ENCODE measurements at regions not wholly inside any gene's neighbourhood (a gene's known extent, or its start where the extent isn't known, plus 50 kb on each side); places are given as distances from the start of the nearest gene placed in this dataset.

DNA sequence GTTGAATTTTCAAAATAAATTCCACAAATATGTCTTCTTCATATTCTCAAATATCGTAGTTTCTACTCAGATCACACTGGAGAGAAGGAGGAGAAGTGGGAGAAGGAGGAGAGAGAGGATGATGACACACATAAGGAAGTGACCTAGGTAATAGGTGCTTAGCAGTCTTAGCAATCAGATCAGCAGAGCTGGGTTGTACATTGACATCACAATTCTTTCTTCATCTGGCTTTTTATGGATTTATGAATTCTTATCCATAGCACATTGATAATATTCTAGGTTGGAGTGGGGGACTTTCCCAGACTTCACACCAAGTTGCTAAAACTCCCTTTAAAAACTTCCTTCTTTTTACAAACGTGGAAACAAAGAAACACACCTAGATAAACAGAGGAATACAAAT is 86.9 kb downstream of the FGF9 start:
- no peaks in the 10 kb centered on the region for H3K9me3 Mint-ChIP-seq
- H3K27me3 Mint-ChIP-seq = peaks cover 12% of the 10 kb centered on the region
- H3K36me3 Mint-ChIP-seq (ENCODE audit: low read depth) = no peaks in the 10 kb centered on the region
- H3K4me3 Mint-ChIP-seq = no peak overlapping the region
- ATAC-seq (no peak), DNase-seq (no peak)
- H3K27ac Mint-ChIP-seq = no peak overlapping the region
- no peaks in the 10 kb centered on the region for H3K4me1 Mint-ChIP-seq

DNA sequence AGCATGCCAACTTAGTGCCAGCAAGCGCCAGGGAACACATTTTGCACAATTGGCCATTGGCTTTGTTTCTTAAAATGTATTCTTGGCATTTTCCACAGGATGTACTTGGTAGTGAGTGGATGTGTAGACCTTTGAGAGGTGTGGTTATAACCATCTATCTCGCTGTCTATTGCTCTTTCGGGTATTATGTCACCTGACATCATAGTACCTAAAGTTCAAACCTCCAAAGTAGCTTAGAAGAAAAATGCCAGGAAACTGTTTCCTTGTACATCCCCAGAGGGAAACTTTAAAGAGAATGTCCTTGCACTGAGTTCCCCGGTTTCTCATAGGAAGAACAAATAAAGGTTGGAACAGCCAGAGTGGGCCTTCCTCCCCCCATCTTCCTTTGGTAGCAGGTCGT is 87.6 kb downstream of the FGF9 start:
- Mint-ChIP-seq H3K9me3 (no peaks in the 10 kb centered on the region), H3K4me3 (no peak overlapping the region), H3K27me3 (peaks cover 12% of the 10 kb centered on the region), H3K36me3 (ENCODE audit: low read depth) (no peaks in the 10 kb centered on the region), H3K4me1 (no peaks in the 10 kb centered on the region), H3K27ac (no peak overlapping the region)
- ATAC-seq (no peak), DNase-seq (no peak)

DNA sequence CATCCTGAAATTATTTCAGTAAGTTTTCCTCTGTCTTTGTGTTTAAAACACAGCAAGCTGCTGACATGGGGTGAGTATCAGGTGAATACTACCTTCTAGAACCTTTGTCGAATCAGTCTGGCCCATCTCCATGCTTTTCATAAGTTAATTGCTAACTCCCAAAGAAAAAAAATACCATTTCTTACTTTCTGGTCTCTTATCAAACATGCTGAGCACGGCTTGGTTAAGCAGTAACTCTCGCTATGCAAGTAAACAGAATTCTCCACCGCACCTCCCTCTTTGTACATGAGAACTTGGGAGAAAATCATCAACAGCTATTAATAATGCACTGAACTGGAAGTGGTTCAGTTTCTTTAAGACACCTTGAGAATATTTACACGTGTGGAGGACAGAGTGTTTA is 88.6 kb downstream of the FGF9 start:
- Mint-ChIP-seq H3K4me3 (no peak overlapping the region), H3K4me1 (no peaks in the 10 kb centered on the region)
- no peak for ATAC-seq

DNA sequence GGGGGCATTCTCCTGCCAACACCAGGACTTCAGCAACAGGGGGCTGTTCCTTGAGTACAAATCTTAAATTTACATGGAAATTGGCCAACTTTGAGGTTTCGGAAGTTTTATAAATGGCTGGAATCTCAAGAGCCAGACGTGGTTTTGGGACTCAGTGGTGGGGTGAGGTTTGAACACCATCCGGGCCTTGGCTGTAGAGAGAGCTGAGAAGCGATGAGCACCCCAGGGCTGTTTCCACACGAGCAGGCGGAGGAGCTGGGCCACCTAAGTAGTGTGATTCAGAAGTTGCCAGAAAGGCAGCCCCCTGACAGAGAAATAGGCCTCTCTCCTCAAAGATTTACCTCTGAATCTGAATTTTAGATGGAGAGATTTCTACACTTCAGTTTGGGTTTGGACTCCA is 89.0 kb downstream of the FGF9 start:
- Mint-ChIP-seq H3K9me3 (no peaks in the 10 kb centered on the region), H3K27me3 (peaks cover 7% of the 10 kb centered on the region), H3K36me3 (ENCODE audit: low read depth) (no peaks in the 10 kb centered on the region), H3K4me3 (no peak overlapping the region), H3K4me1 (no peaks in the 10 kb centered on the region), H3K27ac (no peak overlapping the region)
- ATAC-seq (no peak), DNase-seq (no peak)

More for the DNA sequence above, 88.6 kb downstream of the FGF9 start:
- Mint-ChIP-seq H3K27me3 (peaks cover 7% of the 10 kb centered on the region), H3K9me3 (no peaks in the 10 kb centered on the region), H3K36me3 (ENCODE audit: low read depth) (no peaks in the 10 kb centered on the region), H3K27ac (no peak overlapping the region)
- DNase-seq = no peak

DNA sequence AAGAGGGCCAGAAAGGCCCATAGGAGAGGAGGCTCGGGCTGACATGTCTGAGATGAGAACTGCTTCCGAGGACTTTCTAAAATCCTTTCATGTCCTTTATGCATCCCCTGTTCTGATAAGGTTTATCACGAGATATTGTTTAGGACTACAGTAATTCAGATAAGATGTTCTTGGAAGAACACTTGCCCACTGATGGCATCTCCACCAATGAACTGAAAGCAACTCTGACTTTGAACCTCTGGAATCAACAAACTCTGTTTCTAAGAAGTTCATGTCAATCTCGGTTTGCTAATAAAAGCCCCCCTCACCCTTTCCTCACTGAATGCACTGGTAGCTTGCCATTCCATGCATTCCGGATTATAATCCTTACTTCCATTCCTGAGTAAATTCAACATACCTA is 90.9 kb downstream of the FGF9 start:
- no peaks in the 10 kb centered on the region for H3K9me3 Mint-ChIP-seq
- DNase-seq (no peak), ATAC-seq (no peak)
- H3K36me3 Mint-ChIP-seq (ENCODE audit: low read depth) = no peaks in the 10 kb centered on the region
- no peak overlapping the region for H3K27ac Mint-ChIP-seq
- H3K4me1 Mint-ChIP-seq = no peaks in the 10 kb centered on the region
- no peak overlapping the region for H3K4me3 Mint-ChIP-seq
- peaks cover 3% of the 10 kb centered on the region for H3K27me3 Mint-ChIP-seq

DNA sequence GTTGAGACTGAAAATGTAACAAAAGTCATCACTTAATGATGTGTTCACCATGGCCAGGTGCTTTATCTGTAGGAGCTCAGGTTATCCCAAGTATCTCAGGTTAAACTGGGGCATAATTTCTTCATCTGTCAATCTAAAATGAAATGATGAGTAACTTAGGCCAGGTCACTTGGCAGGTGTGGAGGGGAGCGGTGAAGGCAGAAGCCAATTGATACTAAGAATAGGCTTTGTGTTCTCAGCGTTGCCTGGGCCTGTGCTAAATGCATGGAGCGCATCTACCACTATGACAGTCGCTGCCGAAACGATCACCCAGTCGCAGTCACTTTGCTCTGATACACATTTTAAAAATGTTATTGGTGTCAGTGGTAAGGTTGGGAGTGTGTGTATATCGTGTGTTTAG is 91.6 kb downstream of the FGF9 start:
- ATAC-seq = no peak
- Mint-ChIP-seq H3K27ac (no peak overlapping the region), H3K4me1 (no peaks in the 10 kb centered on the region), H3K9me3 (no peaks in the 10 kb centered on the region), H3K36me3 (ENCODE audit: low read depth) (no peaks in the 10 kb centered on the region), H3K27me3 (peaks cover 3% of the 10 kb centered on the region), H3K4me3 (no peak overlapping the region)
- no peak for DNase-seq

DNA sequence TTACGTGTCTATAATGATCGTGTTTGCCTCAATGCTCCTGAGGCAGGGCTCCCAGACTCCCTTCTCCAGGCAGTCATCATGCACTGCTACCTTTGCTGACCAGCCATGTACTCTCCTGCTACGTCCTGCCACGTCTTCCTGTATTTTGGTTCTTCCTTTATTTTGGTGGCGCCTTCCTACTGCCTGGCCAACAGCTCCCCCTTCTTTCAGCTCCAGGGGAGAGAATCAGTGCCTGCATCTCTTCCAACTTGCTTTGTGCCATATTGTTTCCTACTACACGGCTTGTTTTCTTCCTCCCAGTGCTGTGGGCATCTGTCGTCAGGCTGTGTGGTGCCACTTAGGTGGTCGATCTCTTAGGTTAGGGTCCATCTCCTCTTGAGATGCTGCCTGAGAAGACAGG is 96.2 kb downstream of the FGF9 start:
- Mint-ChIP-seq H3K36me3 (ENCODE audit: low read depth) (no peaks in the 10 kb centered on the region), H3K27ac (no peak overlapping the region), H3K27me3 (no peaks in the 10 kb centered on the region), H3K9me3 (peaks cover 5% of the 10 kb centered on the region), H3K4me3 (no peak overlapping the region), H3K4me1 (no peaks in the 10 kb centered on the region)
- no peak for DNase-seq
- ATAC-seq = no peak

DNA sequence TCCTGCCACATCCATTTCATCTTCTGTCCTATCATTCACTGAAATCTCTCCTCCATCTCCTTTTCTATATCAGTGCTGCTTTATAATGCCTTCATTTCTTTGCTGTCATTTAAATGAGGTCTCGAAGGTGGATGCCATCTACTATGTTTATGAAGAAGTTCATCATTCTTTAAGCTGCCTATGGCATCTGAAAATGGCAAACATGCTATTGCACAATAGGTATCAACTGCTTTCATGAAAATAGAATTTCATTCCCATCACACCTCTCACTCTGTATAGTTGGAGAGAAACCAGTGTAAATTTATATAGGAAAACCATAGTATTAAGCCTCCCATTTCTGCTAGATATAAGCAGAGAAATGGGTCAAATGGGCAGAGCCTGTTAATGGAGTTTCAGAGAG is 100.2 kb downstream of the FGF9 start:
- no peak for DNase-seq
- Mint-ChIP-seq H3K4me3 (no peak overlapping the region), H3K4me1 (no peaks in the 10 kb centered on the region), H3K27me3 (no peaks in the 10 kb centered on the region), H3K27ac (no peak overlapping the region), H3K36me3 (ENCODE audit: low read depth) (no peaks in the 10 kb centered on the region), H3K9me3 (peaks cover 5% of the 10 kb centered on the region)
- ATAC-seq = no peak

DNA sequence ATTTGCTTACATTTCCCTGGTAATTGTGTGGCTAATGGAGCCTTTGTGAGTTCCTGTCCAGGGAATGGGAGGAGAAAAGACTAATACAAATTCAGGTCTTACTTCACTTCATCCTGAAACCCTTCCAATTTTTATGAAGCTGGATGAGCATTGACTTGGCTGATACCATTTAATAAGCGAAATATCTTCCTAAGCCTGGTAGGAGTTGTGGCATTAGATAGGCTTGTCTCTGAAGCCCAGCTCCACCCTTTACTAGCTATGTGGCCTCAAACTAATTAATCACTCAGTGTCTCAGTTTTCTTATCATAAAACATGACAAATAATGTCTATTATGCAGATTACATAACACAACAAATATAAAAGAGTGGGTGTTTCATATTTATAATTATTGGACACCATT is 106.3 kb downstream of the FGF9 start:
- H3K27ac Mint-ChIP-seq = no peak overlapping the region
- DNase-seq (no peak), ATAC-seq (no peak)
- H3K36me3 Mint-ChIP-seq (ENCODE audit: low read depth) = no peaks in the 10 kb centered on the region
- H3K4me3 Mint-ChIP-seq = no peak overlapping the region
- no peaks in the 10 kb centered on the region for H3K27me3 Mint-ChIP-seq
- peaks cover 12% of the 10 kb centered on the region for H3K9me3 Mint-ChIP-seq
- H3K4me1 Mint-ChIP-seq = no peaks in the 10 kb centered on the region

DNA sequence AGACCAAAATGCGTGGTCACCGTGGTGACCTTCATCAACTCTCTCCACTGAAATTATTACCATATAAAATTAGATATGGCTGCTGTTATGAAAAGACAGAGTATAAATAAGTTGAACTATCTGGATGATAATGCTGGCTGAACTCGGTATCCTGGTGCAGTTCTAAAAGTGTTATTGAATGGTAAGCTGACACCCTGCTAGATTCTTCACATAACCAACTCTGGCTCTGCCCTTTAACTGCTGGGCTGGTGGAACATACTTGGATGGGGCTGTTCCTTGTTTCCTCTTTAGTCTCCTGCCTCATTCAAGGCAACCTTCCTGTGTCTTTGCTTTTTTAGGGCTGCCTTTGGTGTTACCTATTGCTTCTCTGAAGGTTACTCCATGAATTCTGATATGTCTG is 106.9 kb downstream of the FGF9 start:
- H3K36me3 Mint-ChIP-seq (ENCODE audit: low read depth) = no peaks in the 10 kb centered on the region
- DNase-seq (no peak), ATAC-seq (no peak)
- no peaks in the 10 kb centered on the region for H3K27me3 Mint-ChIP-seq
- H3K4me1 Mint-ChIP-seq = no peaks in the 10 kb centered on the region
- no peak overlapping the region for H3K4me3 Mint-ChIP-seq
- peaks cover 12% of the 10 kb centered on the region for H3K9me3 Mint-ChIP-seq
- no peak overlapping the region for H3K27ac Mint-ChIP-seq

DNA sequence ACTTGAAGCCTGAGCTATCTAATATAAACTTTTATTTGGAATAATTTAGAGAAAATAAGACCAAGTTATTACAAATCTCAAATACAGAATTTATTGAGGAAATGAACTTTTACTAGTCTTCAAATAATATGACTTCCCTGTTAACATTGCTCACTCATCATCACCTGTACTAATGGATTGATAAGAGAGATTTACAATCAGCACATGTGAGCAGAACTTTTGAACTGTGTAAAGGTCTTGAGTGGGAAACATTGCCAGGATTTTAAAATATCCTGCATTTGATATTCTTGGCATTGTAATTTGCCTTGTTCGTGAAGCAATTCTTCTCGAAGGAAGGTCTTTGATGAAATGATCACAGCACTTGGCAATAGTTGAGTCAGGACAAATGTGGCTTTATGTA is 111.9 kb downstream of the FGF9 start:
- H3K36me3 Mint-ChIP-seq (ENCODE audit: low read depth) = no peaks in the 10 kb centered on the region
- H3K9me3 Mint-ChIP-seq = peaks cover 12% of the 10 kb centered on the region
- ATAC-seq = no peak
- no peak overlapping the region for H3K4me3 Mint-ChIP-seq
- no peak overlapping the region for H3K27ac Mint-ChIP-seq
- H3K27me3 Mint-ChIP-seq = no peaks in the 10 kb centered on the region
- DNase-seq = no peak
- H3K4me1 Mint-ChIP-seq = no peaks in the 10 kb centered on the region

DNA sequence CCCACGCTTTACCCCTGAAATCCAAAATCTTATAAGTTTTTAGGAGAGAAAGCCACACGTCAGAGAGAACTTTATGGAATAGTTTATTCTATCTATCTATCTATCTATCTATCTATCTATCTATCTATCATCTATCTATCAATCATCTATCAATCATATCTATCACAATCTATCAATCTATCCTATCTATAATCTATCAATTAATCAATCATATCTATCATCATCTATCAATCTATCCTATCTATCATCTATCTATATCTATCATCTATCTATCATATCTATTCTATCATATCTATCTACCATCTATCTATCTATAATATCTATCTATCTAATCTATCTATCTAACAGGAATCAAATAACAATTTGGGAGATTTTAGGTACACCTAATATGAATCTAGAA is 115.1 kb downstream of the FGF9 start:
- H3K9me3 Mint-ChIP-seq = no peaks in the 10 kb centered on the region
- no peaks in the 10 kb centered on the region for H3K36me3 Mint-ChIP-seq (ENCODE audit: low read depth)
- ATAC-seq (no peak), DNase-seq (no peak)
- no peak overlapping the region for H3K27ac Mint-ChIP-seq
- H3K4me3 Mint-ChIP-seq = no peak overlapping the region
- no peaks in the 10 kb centered on the region for H3K4me1 Mint-ChIP-seq
- H3K27me3 Mint-ChIP-seq = no peaks in the 10 kb centered on the region

DNA sequence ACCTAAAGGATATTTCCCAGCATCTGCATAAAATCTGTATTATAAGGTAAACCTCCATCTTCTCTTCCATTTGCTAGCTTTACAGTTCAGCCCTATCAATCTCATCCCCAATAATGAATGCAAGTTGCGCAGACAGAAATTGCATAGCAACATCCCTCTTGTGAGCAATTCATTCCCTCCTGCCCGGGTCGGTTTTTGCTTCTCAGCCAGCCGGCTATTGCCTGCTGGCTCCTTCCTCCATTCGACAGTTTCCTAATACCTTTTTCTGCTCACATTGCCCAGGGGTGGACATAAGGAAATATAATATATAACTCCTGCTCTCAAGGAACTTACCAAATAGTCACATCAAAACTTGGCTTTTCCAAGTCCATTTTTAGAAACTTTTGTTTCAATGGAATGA is 125.2 kb downstream of the FGF9 start:
- Mint-ChIP-seq H3K27me3 (peaks cover 3% of the 10 kb centered on the region), H3K27ac (no peak overlapping the region), H3K36me3 (ENCODE audit: low read depth) (no peaks in the 10 kb centered on the region), H3K9me3 (no peaks in the 10 kb centered on the region), H3K4me3 (no peak overlapping the region), H3K4me1 (no peaks in the 10 kb centered on the region)
- DNase-seq (no peak), ATAC-seq (no peak)

DNA sequence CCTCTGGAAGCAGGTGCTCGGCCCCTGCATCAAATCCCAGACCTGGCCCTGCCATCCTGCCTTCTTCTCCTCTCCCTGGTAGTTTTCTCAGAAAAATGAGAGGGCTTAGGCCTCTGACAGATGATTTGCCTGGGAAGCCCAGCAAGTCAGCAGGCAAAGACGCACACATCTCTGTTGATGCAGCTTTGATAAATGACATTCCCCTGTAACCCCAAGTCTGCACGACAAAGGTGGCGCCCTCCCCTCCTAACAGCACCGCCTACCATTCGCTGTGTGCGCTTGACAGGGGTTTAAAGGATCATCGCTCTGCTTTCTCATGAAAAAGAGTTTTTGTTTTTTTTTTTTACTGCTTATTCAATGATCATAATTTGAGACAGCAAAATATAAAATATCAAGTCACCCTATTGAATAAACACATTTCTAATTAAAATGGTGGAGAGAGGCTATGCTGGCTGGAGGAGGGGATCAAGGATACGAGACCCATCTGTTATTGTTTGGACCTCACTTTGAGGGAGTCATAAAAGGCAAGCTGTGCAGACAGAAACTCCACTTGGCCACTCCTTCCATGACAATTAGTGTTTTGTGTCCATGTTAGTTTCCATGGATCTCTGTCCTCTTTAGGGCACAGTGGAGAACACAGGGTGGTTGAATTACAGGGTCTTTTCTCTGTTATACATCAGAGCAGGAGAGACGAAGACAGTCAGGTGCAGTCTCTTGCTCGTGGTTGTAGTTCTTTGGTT is 126.1 kb downstream of the FGF9 start:
- no peaks in the 10 kb centered on the region for H3K36me3 Mint-ChIP-seq (ENCODE audit: low read depth)
- H3K27me3 Mint-ChIP-seq = peaks cover 3% of the 10 kb centered on the region
- DNase-seq = no peak
- H3K4me3 Mint-ChIP-seq = no peak overlapping the region
- H3K27ac Mint-ChIP-seq = no peak overlapping the region
- no peaks in the 10 kb centered on the region for H3K4me1 Mint-ChIP-seq
- H3K9me3 Mint-ChIP-seq = no peaks in the 10 kb centered on the region
- ATAC-seq = no peak

DNA sequence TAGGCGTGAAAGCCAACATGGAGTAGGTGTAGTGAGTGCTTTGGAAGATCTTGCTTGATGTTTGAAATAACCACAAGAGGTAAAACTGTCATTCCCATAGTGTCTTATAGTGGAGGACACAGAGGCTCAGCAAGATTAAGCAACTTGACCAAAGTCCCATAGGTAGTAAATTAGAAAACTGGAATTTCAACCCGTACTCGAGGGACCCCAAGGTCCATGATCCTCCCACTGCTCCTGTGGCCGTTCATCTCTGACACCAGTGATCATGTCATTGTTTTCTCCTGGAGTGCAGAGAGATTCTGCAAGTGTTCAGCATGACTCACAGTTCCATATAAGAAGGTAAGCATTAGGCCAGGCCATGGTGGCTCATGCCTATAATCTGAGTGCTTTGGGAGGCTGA is 126.9 kb downstream of the FGF9 start:
- H3K4me1 Mint-ChIP-seq = no peaks in the 10 kb centered on the region
- H3K9me3 Mint-ChIP-seq = no peaks in the 10 kb centered on the region
- DNase-seq (no peak), ATAC-seq (no peak)
- peaks cover 2% of the 10 kb centered on the region for H3K27me3 Mint-ChIP-seq
- H3K4me3 Mint-ChIP-seq = no peak overlapping the region
- H3K36me3 Mint-ChIP-seq (ENCODE audit: low read depth) = no peaks in the 10 kb centered on the region
- H3K27ac Mint-ChIP-seq = no peak overlapping the region

DNA sequence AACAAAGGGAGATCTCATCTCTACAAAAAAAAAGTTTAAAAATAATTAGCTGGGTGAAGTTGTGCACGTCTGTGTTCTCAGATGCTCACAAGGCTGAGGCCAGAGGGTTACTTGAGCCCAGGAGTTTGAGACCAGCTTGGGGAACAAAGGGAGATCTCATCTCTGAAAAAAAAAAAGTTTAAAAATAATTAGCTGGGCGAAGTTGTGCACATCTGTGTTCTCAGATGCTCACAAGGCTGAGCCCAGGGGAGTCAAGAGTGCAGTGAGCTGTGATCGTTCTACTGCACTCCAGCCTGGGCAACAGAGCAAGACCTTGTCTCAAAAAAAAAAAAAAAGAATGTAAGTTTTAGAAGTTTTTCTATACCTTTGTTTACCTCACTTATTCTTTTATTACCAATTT is 127.3 kb downstream of the FGF9 start:
- H3K36me3 Mint-ChIP-seq (ENCODE audit: low read depth) = no peaks in the 10 kb centered on the region
- ATAC-seq (no peak), DNase-seq (no peak)
- no peaks in the 10 kb centered on the region for H3K27me3 Mint-ChIP-seq
- H3K27ac Mint-ChIP-seq = no peak overlapping the region
- no peaks in the 10 kb centered on the region for H3K9me3 Mint-ChIP-seq
- no peaks in the 10 kb centered on the region for H3K4me1 Mint-ChIP-seq
- H3K4me3 Mint-ChIP-seq = no peak overlapping the region

Data from activated naive CD8-positive, alpha-beta T cell treated with anti-CD3 and anti-CD28 coated beads, Interleukin-2, amount 50 U/mL, for 24 hours (primary cell).